ENCODE measurements at regions not wholly inside any gene's neighbourhood (a gene's known extent, or its start where the extent isn't known, plus 50 kb on each side); places are given as distances from the start of the nearest gene placed in this dataset.

GRCh38 chr6:169997930-169998218 lies 246.5 kb downstream of the ERMARD start:
- TF ChIP-seq GATA2 (IDR thresholded peaks at IDR 0.05; ENCODE audit: low read depth, low read length) = no peak
- TF ChIP-seq GATA3 (IDR thresholded peaks at IDR 0.05; ENCODE audit: low read depth, low read length) = no peak

- TF ChIP-seq GATA3 (IDR thresholded peaks at IDR 0.05; ENCODE audit: low read depth, low read length) (no peak), GATA2 (IDR thresholded peaks at IDR 0.05; ENCODE audit: low read depth, low read length) (no peak)
Observed at GRCh38 chr6:169997187-169997929, 245.9 kb downstream of the ERMARD start.

GRCh38 chr6:169996378-169997051 lies 245.1 kb downstream of the ERMARD start:
- TF ChIP-seq GATA2 (IDR thresholded peaks at IDR 0.05; ENCODE audit: low read depth, low read length) (no peak), GATA3 (IDR thresholded peaks at IDR 0.05; ENCODE audit: low read depth, low read length) (no peak)

- TF ChIP-seq GATA3 (IDR thresholded peaks at IDR 0.05; ENCODE audit: low read depth, low read length) (no peak), GATA2 (IDR thresholded peaks at IDR 0.05; ENCODE audit: low read depth, low read length) (no peak)
Observed at GRCh38 chr6:169994739-169995138, 243.3 kb downstream of the ERMARD start.

GRCh38 chr6:169993861-169994481 lies 242.5 kb downstream of the ERMARD start:
- TF ChIP-seq GATA3 (IDR thresholded peaks at IDR 0.05; ENCODE audit: low read depth, low read length) = no peak
- no peak for TF ChIP-seq GATA2 (IDR thresholded peaks at IDR 0.05; ENCODE audit: low read depth, low read length)

GRCh38 chr6:169991913-169992312 lies 240.5 kb downstream of the ERMARD start:
- TF ChIP-seq GATA2 (IDR thresholded peaks at IDR 0.05; ENCODE audit: low read depth, low read length) = no peak
- TF ChIP-seq GATA3 (IDR thresholded peaks at IDR 0.05; ENCODE audit: low read depth, low read length) = no peak

GRCh38 chr6:169991031-169991390 lies 239.6 kb downstream of the ERMARD start:
- TF ChIP-seq GATA2 (IDR thresholded peaks at IDR 0.05; ENCODE audit: low read depth, low read length) (no peak), GATA3 (IDR thresholded peaks at IDR 0.05; ENCODE audit: low read depth, low read length) (no peak)

- TF ChIP-seq GATA2 (IDR thresholded peaks at IDR 0.05; ENCODE audit: low read depth, low read length) (no peak), GATA3 (IDR thresholded peaks at IDR 0.05; ENCODE audit: low read depth, low read length) (no peak)
Observed at GRCh38 chr6:169990095-169991030, 238.9 kb downstream of the ERMARD start.

- TF ChIP-seq GATA3 (IDR thresholded peaks at IDR 0.05; ENCODE audit: low read depth, low read length) (no peak), GATA2 (IDR thresholded peaks at IDR 0.05; ENCODE audit: low read depth, low read length) (no peak)
Observed at GRCh38 chr6:169989594-169989993, 238.2 kb downstream of the ERMARD start.

- TF ChIP-seq GATA2 (IDR thresholded peaks at IDR 0.05; ENCODE audit: low read depth, low read length) (no peak), GATA3 (IDR thresholded peaks at IDR 0.05; ENCODE audit: low read depth, low read length) (no peak)
Observed at GRCh38 chr6:169988769-169989550, 237.5 kb downstream of the ERMARD start.

- TF ChIP-seq GATA2 (IDR thresholded peaks at IDR 0.05; ENCODE audit: low read depth, low read length) (no peak), GATA3 (IDR thresholded peaks at IDR 0.05; ENCODE audit: low read depth, low read length) (no peak)
Observed at GRCh38 chr6:169986848-169987498, 235.6 kb downstream of the ERMARD start.

GRCh38 chr6:169986171-169986847 lies 234.9 kb downstream of the ERMARD start:
- TF ChIP-seq GATA2 (IDR thresholded peaks at IDR 0.05; ENCODE audit: low read depth, low read length) (no peak), GATA3 (IDR thresholded peaks at IDR 0.05; ENCODE audit: low read depth, low read length) (no peak)
